PC-3 (cell line): ENCODE measurements at regions not wholly inside any gene's neighbourhood (a gene's known extent, or its start where the extent isn't known, plus 50 kb on each side); places are given as distances from the start of the nearest gene placed in this dataset.

ENCODE experiments used
- ATAC-seq: fragments of 200-7000 bp; cut with Tn5 transposase; 2 replicates; pipeline ENCODE4 v1.9.1; 2020; ENCODE audit warnings: mild to moderate bottlenecking, moderate library complexity
- BruUV-seq: library from RNA; stranded (reverse); fragments of 400-500 nt; replicated peaks from 2 replicates; lab custom pipeline; 2021; lab: Mats Ljungman, UMichigan
- CTCF ChIA-PET: fragments of 300-600 bp; sonication (Branson Sonifier 250); formaldehyde crosslinking; loops from one replicate; lab custom pipeline; 2022; ENCODE audit warnings: antibody characterized with exemption; lab: Charles Lee
- POLR2A ChIA-PET: fragments of 300-600 bp; sonication (Branson Sonifier 250); formaldehyde crosslinking; loops from one replicate; lab custom pipeline; 2022; ENCODE audit warnings: antibody characterized with exemption; ENCODE audit not compliant: unreplicated experiment; lab: Charles Lee
- DNase-seq: peaks from one replicate; pipeline ENCODE4 v3.0.0-alpha.2; 2015
- H2AFZ ChIP-seq: fragments of 300-600 bp; sonication (generic); 2 replicates; pipeline ENCODE4 v1.6.0; 2016; ENCODE audit warnings: antibody characterized with exemption, low read length
- H3F3A ChIP-seq: fragments of 300-600 bp; sonication (generic); one replicate; pipeline ENCODE4 v1.6.0; 2017; ENCODE audit warnings: antibody characterized with exemption, low read length, control low read depth, mild to moderate bottlenecking; ENCODE audit not compliant: unreplicated experiment
- H3K27ac ChIP-seq: fragments of 300-600 bp; sonication (generic); 2 replicates; pipeline ENCODE4 v1.5.1; 2016; ENCODE audit warnings: mild to moderate bottlenecking, low read length
- H3K27me3 ChIP-seq: fragments of 300-600 bp; sonication (generic); 2 replicates; pipeline ENCODE4 v1.6.1; 2016; ENCODE audit warnings: low read length, mixed read lengths
- H3K36me3 ChIP-seq: fragments of 300-600 bp; sonication (generic); 2 replicates; pipeline ENCODE4 v1.6.1; 2016; ENCODE audit warnings: low read depth, mixed run types, low read length, mixed read lengths
- H3K4me1 ChIP-seq: fragments of 300-600 bp; sonication (generic); 2 replicates; pipeline ENCODE4 v1.5.1; 2016; ENCODE audit warnings: low read length; ENCODE audit not compliant: insufficient read depth
- H3K4me2 ChIP-seq: fragments of 300-600 bp; sonication (generic); 2 replicates; pipeline ENCODE4 v1.6.0; 2016; ENCODE audit warnings: low read length
- H3K4me3 ChIP-seq: fragments of 300-600 bp; sonication (generic); 2 replicates; pipeline ENCODE4 v1.5.1; 2016; ENCODE audit warnings: mild to moderate bottlenecking, low read length, mixed read lengths
- H3K79me2 ChIP-seq: fragments of 300-600 bp; sonication (generic); 2 replicates; pipeline ENCODE4 v1.6.1; 2017; ENCODE audit warnings: low read length, mixed read lengths
- H3K9ac ChIP-seq: fragments of 300-600 bp; sonication (generic); 2 replicates; pipeline ENCODE4 v1.6.0; 2016; ENCODE audit warnings: mild to moderate bottlenecking, low read length
- H3K9me2 ChIP-seq: fragments of 300-600 bp; sonication (generic); replicated peaks from 2 replicates; pipeline ENCODE4 v1.6.1; 2016; ENCODE audit warnings: mixed run types, low read length, mixed read lengths
- H3K9me3 ChIP-seq: fragments of 300-600 bp; sonication (generic); 2 replicates; pipeline ENCODE4 v1.6.1; 2016; ENCODE audit warnings: low read length, mixed read lengths
- H4K20me1 ChIP-seq: fragments of 300-600 bp; sonication (generic); 2 replicates; pipeline ENCODE4 v1.6.1; 2016; ENCODE audit warnings: low read length, mixed read lengths
- EZH2 ChIP-seq: fragments of 300-600 bp; sonication (generic); IDR thresholded peaks from one replicate; pipeline ENCODE4 v1.6.1; 2017; ENCODE audit warnings: antibody characterized with exemption, mild to moderate bottlenecking, low read length; ENCODE audit not compliant: unreplicated experiment
- EZH2phosphoT487 ChIP-seq: fragments of 300-600 bp; sonication (generic); IDR thresholded peaks from 2 replicates; pipeline ENCODE4 v1.6.1; 2018; ENCODE audit warnings: mild to moderate bottlenecking, antibody characterized with exemption, low read length, borderline replicate concordance
- intact Hi-C: fragments of 100-400 bp; cut with micrococcal nuclease; formaldehyde crosslinking; loops from 2 replicates; pipeline ENCODE4 v1.9.0; 2023
- TF ChIP-seq, protein P1 (sequence below): fragments of 300-600 bp; sonication (generic); conservative IDR thresholded peaks from 2 replicates; pipeline ENCODE4 v1.5.1; 2017; ENCODE audit warnings: antibody characterized with exemption, low read depth, mild to moderate bottlenecking, low read length

DNA sequence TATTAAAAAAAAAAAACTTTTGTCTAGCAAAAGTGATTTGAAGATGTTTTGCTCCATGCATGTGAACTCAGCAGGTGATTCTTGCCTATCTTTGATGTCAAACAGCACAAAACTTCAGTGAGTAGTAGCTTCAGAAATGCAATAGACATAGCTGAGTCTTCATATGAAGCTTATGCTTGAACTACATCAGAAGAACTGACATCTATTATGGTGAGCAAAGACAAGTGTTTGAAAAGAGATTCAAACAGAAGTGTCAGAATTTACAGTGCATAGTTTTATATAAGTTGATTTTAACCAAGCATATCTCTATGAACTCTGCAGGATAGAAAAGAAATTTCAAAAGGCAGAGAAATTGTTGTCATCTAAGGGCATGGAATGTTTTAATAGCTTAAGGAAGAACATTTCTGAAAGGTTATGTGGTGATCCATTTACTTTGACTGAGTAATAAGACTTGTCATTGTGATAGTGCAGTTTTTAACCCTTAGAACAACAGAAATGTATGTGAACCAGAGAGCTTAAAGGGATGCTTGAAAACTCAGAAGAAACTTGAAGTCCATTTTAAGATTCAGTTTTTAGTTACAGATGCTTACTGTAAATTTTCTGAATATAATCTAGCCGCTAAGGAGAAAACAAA is 351.4 kb downstream of the MDFIC start:
- Histone ChIP-seq H3K9me2 (no peaks in the 10 kb centered on the region), H3K4me2 (no peak overlapping the region), H2AFZ (no peak overlapping the region), H3K4me3 (no peak overlapping the region), H3K4me1 (no peaks in the 10 kb centered on the region), H3K27ac (no peak overlapping the region), H3K79me2 (no peaks in the 10 kb centered on the region), H3K27me3 (no peaks in the 10 kb centered on the region), H3F3A (no peaks in the 10 kb centered on the region), H3K9ac (no peak overlapping the region), H3K9me3 (no peaks in the 10 kb centered on the region), H3K36me3 (no peaks in the 10 kb centered on the region), H4K20me1 (no peaks in the 10 kb centered on the region)
- CTCF ChIA-PET: no interaction called here
- intact Hi-C loops: no loop called here
- DNase-seq (no peak), ATAC-seq (no peak)
- POLR2A ChIA-PET: no interaction called here
- TF ChIP-seq, protein P1, sequence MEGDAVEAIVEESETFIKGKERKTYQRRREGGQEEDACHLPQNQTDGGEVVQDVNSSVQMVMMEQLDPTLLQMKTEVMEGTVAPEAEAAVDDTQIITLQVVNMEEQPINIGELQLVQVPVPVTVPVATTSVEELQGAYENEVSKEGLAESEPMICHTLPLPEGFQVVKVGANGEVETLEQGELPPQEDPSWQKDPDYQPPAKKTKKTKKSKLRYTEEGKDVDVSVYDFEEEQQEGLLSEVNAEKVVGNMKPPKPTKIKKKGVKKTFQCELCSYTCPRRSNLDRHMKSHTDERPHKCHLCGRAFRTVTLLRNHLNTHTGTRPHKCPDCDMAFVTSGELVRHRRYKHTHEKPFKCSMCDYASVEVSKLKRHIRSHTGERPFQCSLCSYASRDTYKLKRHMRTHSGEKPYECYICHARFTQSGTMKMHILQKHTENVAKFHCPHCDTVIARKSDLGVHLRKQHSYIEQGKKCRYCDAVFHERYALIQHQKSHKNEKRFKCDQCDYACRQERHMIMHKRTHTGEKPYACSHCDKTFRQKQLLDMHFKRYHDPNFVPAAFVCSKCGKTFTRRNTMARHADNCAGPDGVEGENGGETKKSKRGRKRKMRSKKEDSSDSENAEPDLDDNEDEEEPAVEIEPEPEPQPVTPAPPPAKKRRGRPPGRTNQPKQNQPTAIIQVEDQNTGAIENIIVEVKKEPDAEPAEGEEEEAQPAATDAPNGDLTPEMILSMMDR: no peak
- TF ChIP-seq EZH2phosphoT487: no peak
- no peak for TF ChIP-seq EZH2
- BruUV-seq: no TSS peak

DNA sequence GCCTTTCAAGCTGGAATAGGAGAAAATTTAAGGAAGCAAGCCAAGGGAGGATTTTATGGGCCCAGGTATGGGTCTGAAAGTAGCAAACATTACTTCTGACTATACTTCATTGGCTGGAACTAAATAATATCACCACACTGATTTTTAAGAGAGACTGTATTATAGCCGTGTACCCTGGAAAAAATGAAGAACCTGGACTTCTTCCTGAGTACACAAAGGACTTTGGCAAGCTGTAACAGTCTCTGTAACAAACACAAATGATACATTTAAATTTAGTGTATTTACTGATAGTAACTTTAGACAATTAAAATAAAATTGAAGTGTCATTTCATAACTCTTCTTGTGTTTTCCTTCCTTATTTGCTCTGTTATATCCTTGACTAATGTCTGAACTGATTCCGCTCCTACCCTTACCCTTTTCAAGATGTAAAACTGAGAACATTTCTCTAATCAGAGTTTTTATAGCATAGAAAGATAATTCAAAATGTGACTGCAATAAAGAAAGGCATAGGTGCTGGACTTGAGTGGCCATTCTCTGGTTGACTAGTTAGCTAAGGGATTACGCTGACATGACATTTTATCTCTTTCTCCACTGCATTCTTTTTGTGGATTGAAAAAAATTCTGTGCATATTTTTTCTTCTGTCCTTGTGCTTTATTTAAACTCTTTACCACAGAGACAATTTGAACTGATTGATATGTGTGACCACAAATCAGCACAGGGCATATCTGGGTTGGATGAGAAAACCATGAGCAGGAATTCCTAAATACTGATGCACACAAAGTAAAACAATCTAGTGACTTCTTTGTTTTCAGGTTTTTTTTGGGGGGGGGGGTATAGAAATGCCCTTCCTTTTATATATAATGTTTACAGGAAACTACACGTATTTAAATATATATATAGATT is 349.7 kb downstream of the MDFIC start:
- no peak overlapping the region for H3K4me3 ChIP-seq
- no peak overlapping the region for H3K9ac ChIP-seq
- H3F3A ChIP-seq: no peaks in the 10 kb centered on the region
- H3K79me2 ChIP-seq: no peaks in the 10 kb centered on the region
- CTCF ChIA-PET: no interaction called here
- H3K27me3 ChIP-seq: no peaks in the 10 kb centered on the region
- H3K9me2 ChIP-seq: no peaks in the 10 kb centered on the region
- intact Hi-C loops: no loop called here
- no peaks in the 10 kb centered on the region for H4K20me1 ChIP-seq
- TF ChIP-seq EZH2 (no peak), EZH2phosphoT487 (no peak)
- TF ChIP-seq, protein P1: no peak
- POLR2A ChIA-PET: interaction anchor here (0.5 to 0.6 kb wide), 2 partner anchors 184 to 568 kb away, joined by 3 to 5 read pairs; no protein-coding TSS in a partner anchor
- H3K36me3 ChIP-seq: no peaks in the 10 kb centered on the region
- BruUV-seq: no TSS peak
- DNase-seq: no peak
- no peak overlapping the region for H3K4me2 ChIP-seq
- no peak overlapping the region for H3K27ac ChIP-seq
- peak; percentile 50 for ATAC-seq
- H3K9me3 ChIP-seq: no peaks in the 10 kb centered on the region
- H2AFZ ChIP-seq: no peak overlapping the region
- no peaks in the 10 kb centered on the region for H3K4me1 ChIP-seq

DNA sequence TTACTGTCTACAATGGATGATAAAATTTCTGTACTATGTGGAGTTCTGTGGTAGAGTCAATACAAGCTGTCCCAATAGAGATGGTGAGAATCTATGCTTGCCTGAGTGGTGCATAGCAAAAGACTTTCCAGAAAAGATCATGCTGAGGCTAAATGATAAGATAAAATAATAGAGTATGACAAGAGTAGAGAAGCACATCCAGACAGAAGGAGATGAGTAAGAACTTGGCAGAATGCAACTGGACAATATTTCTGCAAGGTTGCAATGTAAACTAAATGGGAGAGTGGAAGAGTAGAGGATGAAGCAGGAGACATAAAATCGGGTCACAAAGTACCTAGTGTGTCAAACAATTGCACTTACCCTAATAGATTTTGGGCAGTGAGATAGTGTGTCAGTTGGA is 347.6 kb downstream of the MDFIC start:
- H3F3A ChIP-seq: no peaks in the 10 kb centered on the region
- CTCF ChIA-PET: no interaction called here
- no peak overlapping the region for H3K4me2 ChIP-seq
- H4K20me1 ChIP-seq: no peaks in the 10 kb centered on the region
- TF ChIP-seq EZH2 (no peak), EZH2phosphoT487 (no peak)
- TF ChIP-seq, protein P1: no peak
- no peak overlapping the region for H3K9ac ChIP-seq
- H3K9me2 ChIP-seq: no peaks in the 10 kb centered on the region
- no peak overlapping the region for H3K4me3 ChIP-seq
- no peaks in the 10 kb centered on the region for H3K4me1 ChIP-seq
- no peak for ATAC-seq
- intact Hi-C loops: no loop called here
- H3K79me2 ChIP-seq: no peaks in the 10 kb centered on the region
- no peaks in the 10 kb centered on the region for H3K36me3 ChIP-seq
- H3K27me3 ChIP-seq: no peaks in the 10 kb centered on the region
- no peak for DNase-seq
- POLR2A ChIA-PET: no interaction called here
- H2AFZ ChIP-seq: no peak overlapping the region
- H3K9me3 ChIP-seq: no peaks in the 10 kb centered on the region
- no TSS peak for BruUV-seq
- H3K27ac ChIP-seq: no peak overlapping the region
